Upper lobe of right lung (tissue), 1 donor: ENCODE measurements at regions not wholly inside any gene's neighbourhood (a gene's known extent, or its start where the extent isn't known, plus 50 kb on each side); places are given as distances from the start of the nearest gene placed in this dataset.

Experiments
- ATAC-seq: fragments of 200-7000 bp; cut with Tn5 transposase; one replicate; pipeline ENCODE4 v1.9.1; 2020; ENCODE audit warnings: mild to moderate bottlenecking, moderate library complexity
- DNase-seq: peaks from one replicate; pipeline ENCODE4 v3.0.0-alpha.2; 2020
- H3K27ac ChIP-seq: fragments of 200-600 bp; one replicate; pipeline ENCODE4 v1.8.0; 2022
- H3K27me3 ChIP-seq: fragments of 200-600 bp; one replicate; pipeline ENCODE4 v1.8.0; 2022; ENCODE audit warnings: mild to moderate bottlenecking
- H3K36me3 ChIP-seq: fragments of 200-600 bp; one replicate; pipeline ENCODE4 v1.8.0; 2022
- H3K4me1 ChIP-seq: fragments of 200-600 bp; one replicate; pipeline ENCODE4 v1.8.0; 2022
- H3K4me3 ChIP-seq: fragments of 200-600 bp; one replicate; pipeline ENCODE4 v1.8.0; 2022; ENCODE audit warnings: mild to moderate bottlenecking
- H3K9me3 ChIP-seq: fragments of 200-600 bp; one replicate; pipeline ENCODE4 v1.8.0; 2022
- intact Hi-C: fragments of 100-400 bp; cut with DNase I; formaldehyde crosslinking; loops from one replicate; pipeline ENCODE4 v1.11.0; 2022
- TF ChIP-seq, protein P1 (sequence below): fragments of 200-600 bp; IDR thresholded peaks from one replicate; pipeline ENCODE4 v1.8.0; 2022; ENCODE audit warnings: antibody characterized with exemption
- donor health status: DM: no; HTN: yes; CAD: no; lungs with severe emphysema.

DNA sequence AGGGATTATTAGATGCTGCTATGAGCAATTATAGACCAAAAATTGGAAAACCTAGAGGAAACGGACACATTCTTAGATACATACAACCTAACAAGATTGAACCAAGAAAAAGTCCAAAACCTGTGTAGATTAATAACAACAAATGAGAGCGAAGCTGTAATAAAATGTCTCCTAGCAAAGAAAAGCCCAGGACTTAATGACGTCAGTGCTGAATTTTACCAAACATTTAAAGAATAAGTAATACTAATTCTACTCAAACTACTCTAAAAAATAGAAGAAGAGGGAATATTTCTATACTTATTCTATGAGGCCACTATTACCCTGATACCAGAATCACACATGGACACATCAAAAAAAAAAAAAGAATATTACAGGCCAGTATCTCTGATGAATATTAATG, 309.5 kb upstream of the ANO5 start:
- H3K27me3 ChIP-seq, result no peaks in the 10 kb centered on the region
- TF ChIP-seq, protein P1, sequence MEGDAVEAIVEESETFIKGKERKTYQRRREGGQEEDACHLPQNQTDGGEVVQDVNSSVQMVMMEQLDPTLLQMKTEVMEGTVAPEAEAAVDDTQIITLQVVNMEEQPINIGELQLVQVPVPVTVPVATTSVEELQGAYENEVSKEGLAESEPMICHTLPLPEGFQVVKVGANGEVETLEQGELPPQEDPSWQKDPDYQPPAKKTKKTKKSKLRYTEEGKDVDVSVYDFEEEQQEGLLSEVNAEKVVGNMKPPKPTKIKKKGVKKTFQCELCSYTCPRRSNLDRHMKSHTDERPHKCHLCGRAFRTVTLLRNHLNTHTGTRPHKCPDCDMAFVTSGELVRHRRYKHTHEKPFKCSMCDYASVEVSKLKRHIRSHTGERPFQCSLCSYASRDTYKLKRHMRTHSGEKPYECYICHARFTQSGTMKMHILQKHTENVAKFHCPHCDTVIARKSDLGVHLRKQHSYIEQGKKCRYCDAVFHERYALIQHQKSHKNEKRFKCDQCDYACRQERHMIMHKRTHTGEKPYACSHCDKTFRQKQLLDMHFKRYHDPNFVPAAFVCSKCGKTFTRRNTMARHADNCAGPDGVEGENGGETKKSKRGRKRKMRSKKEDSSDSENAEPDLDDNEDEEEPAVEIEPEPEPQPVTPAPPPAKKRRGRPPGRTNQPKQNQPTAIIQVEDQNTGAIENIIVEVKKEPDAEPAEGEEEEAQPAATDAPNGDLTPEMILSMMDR, result no peak
- H3K9me3 ChIP-seq, result no peaks in the 10 kb centered on the region
- DNase-seq (no peak), ATAC-seq (no peak)
- H3K4me3 ChIP-seq, result no peak overlapping the region
- H3K4me1 ChIP-seq, result no peaks in the 10 kb centered on the region
- H3K36me3 ChIP-seq, result no peaks in the 10 kb centered on the region
- intact Hi-C loops, result no loop called here
- H3K27ac ChIP-seq, result no peak overlapping the region

DNA sequence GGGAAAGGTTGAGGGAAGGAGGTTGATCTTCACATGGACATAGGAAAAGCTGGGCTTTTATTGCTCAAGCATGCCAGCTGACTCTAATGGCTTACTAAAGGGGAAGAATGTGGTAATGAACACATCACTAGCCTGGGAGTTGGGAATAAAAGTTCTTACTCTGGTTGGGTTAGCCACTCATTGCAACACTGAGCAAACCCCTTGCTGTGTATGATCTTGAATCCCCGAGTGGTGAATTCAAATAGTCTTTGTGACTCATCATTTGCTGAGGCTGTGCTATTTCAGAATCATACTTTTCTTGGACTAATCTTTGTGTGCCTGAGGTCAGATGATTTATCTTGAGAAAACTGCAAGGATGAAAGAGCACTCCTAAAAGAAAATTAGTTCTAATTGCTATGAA, 304.1 kb upstream of the ANO5 start:
- H3K4me3 ChIP-seq, result no peak overlapping the region
- intact Hi-C loops, result no loop called here
- H3K4me1 ChIP-seq, result no peaks in the 10 kb centered on the region
- ATAC-seq (peak; percentile 91), DNase-seq (no peak)
- TF ChIP-seq, protein P1, result no peak
- no peaks in the 10 kb centered on the region for H3K36me3 ChIP-seq
- no peaks in the 10 kb centered on the region for H3K9me3 ChIP-seq
- no peaks in the 10 kb centered on the region for H3K27me3 ChIP-seq
- H3K27ac ChIP-seq, result no peak overlapping the region

DNA sequence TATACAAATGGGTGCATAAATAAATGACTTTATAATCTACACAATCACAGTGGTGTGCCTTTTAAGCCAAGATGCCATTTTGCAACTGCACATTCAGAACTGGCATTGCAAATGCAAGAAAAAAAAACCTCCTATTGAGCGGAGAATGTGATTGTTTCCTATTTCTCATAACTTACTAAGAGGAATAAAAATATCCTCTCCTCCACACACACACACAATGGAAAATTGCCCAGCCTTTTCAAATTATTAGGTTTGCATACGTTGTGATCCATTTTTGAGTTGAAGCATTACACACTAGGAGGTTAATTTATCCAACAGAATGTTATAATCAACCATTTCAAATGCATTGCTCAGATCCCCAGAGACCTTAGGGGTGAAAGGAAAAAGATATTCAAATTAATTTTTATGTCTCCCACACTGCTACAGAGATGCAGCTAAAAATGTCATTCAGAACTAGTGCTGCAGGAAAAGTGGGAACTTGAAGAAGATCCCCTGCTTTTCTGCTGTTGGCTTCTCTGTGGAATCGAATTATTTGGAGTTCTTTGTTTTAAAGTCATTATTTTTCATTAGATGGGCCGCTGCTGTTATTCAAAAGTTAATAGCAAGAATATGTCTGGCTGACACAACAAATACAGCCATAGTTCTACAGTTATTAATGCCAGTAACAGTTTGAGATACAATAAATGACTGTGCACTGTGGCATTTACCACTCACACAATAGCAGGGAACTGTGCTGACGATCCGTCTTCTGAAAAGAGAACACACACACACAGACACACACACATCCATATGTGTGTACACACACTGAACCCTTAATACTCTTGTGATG, 299.9 kb upstream of the ANO5 start:
- Histone ChIP-seq H3K4me1 (no peaks in the 10 kb centered on the region), H3K4me3 (no peak overlapping the region), H3K36me3 (no peaks in the 10 kb centered on the region), H3K27ac (no peak overlapping the region), H3K27me3 (no peaks in the 10 kb centered on the region), H3K9me3 (no peaks in the 10 kb centered on the region)
- no peak for DNase-seq
- no peak for ATAC-seq
- intact Hi-C loops, result no loop called here
- TF ChIP-seq, protein P1, result no peak

DNA sequence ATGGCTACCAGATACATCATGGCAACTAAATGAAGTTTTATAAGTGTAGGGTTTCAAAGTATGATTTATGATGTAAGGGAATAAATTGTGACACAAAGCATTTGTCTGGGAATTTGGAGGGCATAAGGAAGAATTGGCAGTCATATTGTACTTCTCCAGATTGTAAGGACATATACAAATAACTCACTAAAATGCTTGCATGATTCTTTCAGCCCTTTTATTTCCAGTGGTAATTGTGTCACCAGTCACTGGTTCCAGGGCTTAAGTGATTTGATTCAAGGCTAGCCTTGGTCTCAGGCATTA, 299.4 kb upstream of the ANO5 start:
- H3K9me3 ChIP-seq, result no peaks in the 10 kb centered on the region
- no peak for ATAC-seq
- DNase-seq, result no peak
- H3K4me3 ChIP-seq, result no peak overlapping the region
- intact Hi-C loops, result no loop called here
- no peak overlapping the region for H3K27ac ChIP-seq
- H3K4me1 ChIP-seq, result no peaks in the 10 kb centered on the region
- no peaks in the 10 kb centered on the region for H3K36me3 ChIP-seq
- no peaks in the 10 kb centered on the region for H3K27me3 ChIP-seq
- TF ChIP-seq, protein P1, result no peak

DNA sequence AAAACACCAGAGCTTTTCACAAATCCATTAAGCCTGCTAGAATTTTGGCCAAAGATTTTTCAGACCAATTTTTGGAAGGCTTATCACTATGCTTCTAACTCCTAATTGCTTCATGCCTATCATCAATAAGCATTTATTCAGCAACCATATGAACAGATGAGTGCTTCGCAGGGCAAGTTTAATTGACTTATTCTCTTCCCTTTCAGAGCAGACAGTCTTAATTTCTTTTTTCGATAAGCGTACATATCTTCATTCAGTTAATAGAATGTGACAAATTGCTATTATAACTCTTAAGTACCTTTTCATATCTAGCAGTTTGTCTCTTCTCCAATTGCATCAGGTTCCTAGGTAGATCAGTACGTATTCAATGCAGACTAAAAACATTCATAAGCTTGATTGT, 298.4 kb upstream of the ANO5 start:
- DNase-seq (no peak), ATAC-seq (no peak)
- H3K27me3 ChIP-seq, result no peaks in the 10 kb centered on the region
- no peak overlapping the region for H3K27ac ChIP-seq
- H3K36me3 ChIP-seq, result no peaks in the 10 kb centered on the region
- no peaks in the 10 kb centered on the region for H3K9me3 ChIP-seq
- intact Hi-C loops, result no loop called here
- H3K4me1 ChIP-seq, result no peaks in the 10 kb centered on the region
- no peak overlapping the region for H3K4me3 ChIP-seq
- TF ChIP-seq, protein P1, result no peak

DNA sequence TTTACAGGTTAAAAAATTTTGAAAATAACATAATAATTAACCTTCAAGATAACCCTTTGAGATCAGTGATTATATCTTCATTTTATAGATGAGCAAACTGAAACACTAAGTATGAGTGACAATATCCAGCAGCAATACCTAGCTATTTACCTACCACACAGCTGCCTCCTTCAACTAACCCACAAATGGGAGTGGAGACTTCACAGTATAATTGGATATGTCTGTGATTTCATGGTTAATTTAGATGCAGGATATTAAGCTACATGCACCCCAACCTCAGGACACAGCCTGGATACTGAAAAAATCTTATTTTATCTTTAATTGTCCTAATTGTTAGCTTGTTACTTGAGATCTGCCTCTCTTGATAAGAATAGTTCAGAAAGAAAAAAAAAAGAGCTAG, 297.2 kb upstream of the ANO5 start:
- no peak for DNase-seq
- Histone ChIP-seq H3K27me3 (no peaks in the 10 kb centered on the region), H3K36me3 (no peaks in the 10 kb centered on the region), H3K27ac (no peak overlapping the region), H3K4me1 (no peaks in the 10 kb centered on the region), H3K4me3 (no peak overlapping the region), H3K9me3 (no peaks in the 10 kb centered on the region)
- intact Hi-C loops, result no loop called here
- no peak for ATAC-seq
- TF ChIP-seq, protein P1, result no peak
